Naive thymus-derived CD4-positive, alpha-beta T cell (primary cell): ENCODE measurements at regions not wholly inside any gene's neighbourhood (a gene's known extent, or its start where the extent isn't known, plus 50 kb on each side); places are given as distances from the start of the nearest gene placed in this dataset.
"Not testable (repeated sequence)": the region's sequence is repeated elsewhere in the genome, so short reads cannot be mapped to it uniquely, and the experiment has no call there.

Source experiments
- ATAC-seq: fragments of 150-1000 bp; cut with Tn5 transposase; 2 replicates; pipeline ENCODE4 v1.10.0; 2021; ENCODE audit warnings: mild to moderate bottlenecking, moderate library complexity
- CTCF ChIA-PET: fragments of 350-600 bp; sonication (Branson Sonifier 250); formaldehyde crosslinking; loops from one replicate; lab custom pipeline; 2021; ENCODE audit warnings: antibody characterized with exemption; lab: Charles Lee
- POLR2A ChIA-PET: fragments of 350-600 bp; sonication (Branson Sonifier 250); formaldehyde crosslinking; loops from one replicate; lab custom pipeline; 2021; ENCODE audit warnings: antibody characterized with exemption, inconsistent platforms; lab: Charles Lee
- DNase-seq, 9 donors: peaks; one replicate each; pipeline versions ENCODE4 v3.0.0 to v3.0.0-alpha.2; 2020 to 2022; ENCODE audit warnings: mixed read lengths in 1 of 9
- H3K27ac ChIP-seq: one replicate; pipeline ENCODE4 v1.7.0; 2013; ENCODE audit warnings: mild to moderate bottlenecking, low read depth, low read length, moderate library complexity
- H3K27me3 ChIP-seq, 2 donors: one replicate each; pipeline ENCODE4 v1.7.0; 2013; ENCODE audit warnings: low read length in 2 of 2, mild to moderate bottlenecking in 2 of 2, moderate library complexity in 2 of 2; ENCODE audit not compliant: control insufficient read depth in 2 of 2, insufficient read depth in 2 of 2
- H3K36me3 ChIP-seq, 3 experiments: 1 replicate in 2 of 3; 2 replicates in 1 of 3; pipeline ENCODE4 v1.7.0; 2013; ENCODE audit warnings: low read length in 3 of 3, mild to moderate bottlenecking in 3 of 3, moderate library complexity in 1 of 3; ENCODE audit not compliant: insufficient read depth in 3 of 3, control insufficient read depth in 2 of 3
- H3K4me1 ChIP-seq, 2 donors: one replicate each; pipeline ENCODE4 v1.7.0; 2013; ENCODE audit warnings: low read length in 2 of 2, mild to moderate bottlenecking in 2 of 2, moderate library complexity in 1 of 2; ENCODE audit not compliant: control insufficient read depth in 2 of 2, insufficient read depth in 2 of 2
- H3K4me3 ChIP-seq: 2 replicates; pipeline ENCODE4 v1.7.0; 2013; ENCODE audit warnings: mild to moderate bottlenecking, low read length
- H3K9me3 ChIP-seq, 3 experiments: 1 replicate in 2 of 3; 2 replicates in 1 of 3; pipeline ENCODE4 v1.7.0; 2013; ENCODE audit warnings: low read length in 3 of 3; ENCODE audit not compliant: control insufficient read depth in 2 of 3
- H3K27ac Mint-ChIP-seq, 9 donors: one replicate each; pipeline ENCODE4 v1.8.0; 2020 to 2022; ENCODE audit warnings: mixed read lengths in 9 of 9, mild to moderate bottlenecking in 8 of 9, moderate library complexity in 5 of 9, inconsistent platforms in 2 of 9
- H3K27me3 Mint-ChIP-seq, 5 donors: one replicate each; pipeline ENCODE4 v1.8.0; 2021 to 2022; ENCODE audit warnings: mixed read lengths in 5 of 5, mild to moderate bottlenecking in 1 of 5
- H3K36me3 Mint-ChIP-seq, 5 donors: one replicate each; pipeline ENCODE4 v1.8.0; 2020 to 2022; ENCODE audit warnings: mixed read lengths in 5 of 5, mild to moderate bottlenecking in 3 of 5, inconsistent platforms in 1 of 5
- H3K4me1 Mint-ChIP-seq, 7 donors: one replicate each; pipeline ENCODE4 v1.8.0; 2020 to 2022; ENCODE audit warnings: mixed read lengths in 7 of 7, mild to moderate bottlenecking in 3 of 7, inconsistent platforms in 1 of 7
- H3K4me3 Mint-ChIP-seq, 10 donors: one replicate each; pipeline ENCODE4 v1.8.0; 2020 to 2022; ENCODE audit warnings: mild to moderate bottlenecking in 10 of 10, mixed read lengths in 10 of 10, moderate library complexity in 6 of 10, inconsistent platforms in 2 of 10
- H3K9me3 Mint-ChIP-seq, 11 donors: one replicate each; pipeline ENCODE4 v1.8.0; 2020 to 2022; ENCODE audit warnings: mixed read lengths in 11 of 11, mild to moderate bottlenecking in 4 of 11, inconsistent platforms in 1 of 11, moderate library complexity in 1 of 11
- intact Hi-C, 2 donors: fragments of 100-400 bp; cut with micrococcal nuclease; formaldehyde crosslinking; loops; one replicate each; pipeline ENCODE4 v1.15.1; 2023

- no peak overlapping the region for H3K4me3 ChIP-seq
- POLR2A ChIA-PET, result interaction anchor here (0.6 kb wide), 1 partner anchor 1562 kb away, joined by 3 read pairs; no protein-coding TSS in a partner anchor
Measured at GRCh38 chr1:223046011-223046410, 97.0 kb downstream of the TLR5 start.

GRCh38 chr1:223046463-223046862, 96.6 kb downstream of the TLR5 start:
- H3K27ac ChIP-seq, CTCF ChIA-PET, DNase-seq, ATAC-seq, H3K36me3 Mint-ChIP-seq, H3K27ac Mint-ChIP-seq, H3K4me3 Mint-ChIP-seq, H3K4me1 ChIP-seq, intact Hi-C loops, H3K4me1 Mint-ChIP-seq, H3K27me3 ChIP-seq, H3K9me3 ChIP-seq, H3K4me3 ChIP-seq, H3K36me3 ChIP-seq: not testable (repeated sequence)
- H3K9me3 Mint-ChIP-seq, result peaks cover 0 to 35% (median 6%) of the 10 kb centered on the region in 11 donors
- peaks cover 0 to 10% (median 3%) of the 10 kb centered on the region in 5 donors for H3K27me3 Mint-ChIP-seq
- POLR2A ChIA-PET, result interaction anchor here (0.6 kb wide), 1 partner anchor 1561 kb away, joined by 3 read pairs; no protein-coding TSS in a partner anchor

More at GRCh38 chr1:223046011-223046410, 97.0 kb downstream of the TLR5 start:
- DNase-seq (no peak), ATAC-seq (no peak)
- intact Hi-C loops, result no loop called here
- CTCF ChIA-PET, result no interaction called here
- H3K27ac ChIP-seq, result no peak overlapping the region
- H3K36me3 ChIP-seq, result no peaks in the 10 kb centered on the region
- H3K27me3 ChIP-seq, result no peaks in the 10 kb centered on the region
- no peaks in the 10 kb centered on the region for H3K4me1 ChIP-seq
- H3K4me3 Mint-ChIP-seq, result no peak overlapping the region
- H3K9me3 Mint-ChIP-seq, result peaks cover 0 to 35% (median 6%) of the 10 kb centered on the region in 11 donors
- no peak overlapping the region for H3K27ac Mint-ChIP-seq
- no peaks in the 10 kb centered on the region for H3K9me3 ChIP-seq
- H3K36me3 Mint-ChIP-seq, result peaks cover 0 to 5% (median 0%) of the 10 kb centered on the region in 5 donors
- no peaks in the 10 kb centered on the region for H3K4me1 Mint-ChIP-seq
- peaks cover 0 to 13% (median 3%) of the 10 kb centered on the region in 5 donors for H3K27me3 Mint-ChIP-seq

DNA sequence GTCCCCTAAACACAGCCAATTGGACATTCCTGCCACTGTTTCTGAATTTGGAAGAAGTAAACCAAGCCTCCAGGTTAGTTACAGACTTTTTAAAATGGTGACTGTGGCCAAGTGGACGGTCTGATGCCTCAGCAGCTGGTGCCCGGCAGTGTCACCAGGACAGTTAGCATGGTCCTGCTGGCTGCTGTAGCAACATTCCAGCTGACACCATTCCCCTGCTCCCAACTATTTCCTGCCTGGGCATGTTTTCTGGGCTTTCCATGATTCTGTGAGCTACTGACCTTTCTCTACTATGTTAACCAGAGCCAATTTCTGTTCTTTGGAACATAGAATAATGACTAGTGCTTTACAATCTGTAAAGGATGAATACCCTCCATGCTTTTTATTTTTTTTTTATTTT, 95.0 kb downstream of the TLR5 start:
- Histone ChIP-seq H3K9me3 (no peaks in the 10 kb centered on the region), H3K27me3 (no peaks in the 10 kb centered on the region), H3K36me3 (no peaks in the 10 kb centered on the region), H3K4me3 (no peak overlapping the region), H3K27ac (no peak overlapping the region), H3K4me1 (no peaks in the 10 kb centered on the region)
- ChIA-PET CTCF (no interaction called here), POLR2A (no interaction called here)
- ATAC-seq (no peak), DNase-seq (no peak)
- H3K27ac Mint-ChIP-seq, result no peak overlapping the region
- peaks cover 0 to 10% (median 4%) of the 10 kb centered on the region in 5 donors for H3K27me3 Mint-ChIP-seq
- H3K4me1 Mint-ChIP-seq, result no peaks in the 10 kb centered on the region
- peaks cover 0 to 35% (median 6%) of the 10 kb centered on the region in 11 donors for H3K9me3 Mint-ChIP-seq
- peaks cover 0 to 5% (median 0%) of the 10 kb centered on the region in 5 donors for H3K36me3 Mint-ChIP-seq
- H3K4me3 Mint-ChIP-seq, result no peak overlapping the region
- intact Hi-C loops, result no loop called here

DNA sequence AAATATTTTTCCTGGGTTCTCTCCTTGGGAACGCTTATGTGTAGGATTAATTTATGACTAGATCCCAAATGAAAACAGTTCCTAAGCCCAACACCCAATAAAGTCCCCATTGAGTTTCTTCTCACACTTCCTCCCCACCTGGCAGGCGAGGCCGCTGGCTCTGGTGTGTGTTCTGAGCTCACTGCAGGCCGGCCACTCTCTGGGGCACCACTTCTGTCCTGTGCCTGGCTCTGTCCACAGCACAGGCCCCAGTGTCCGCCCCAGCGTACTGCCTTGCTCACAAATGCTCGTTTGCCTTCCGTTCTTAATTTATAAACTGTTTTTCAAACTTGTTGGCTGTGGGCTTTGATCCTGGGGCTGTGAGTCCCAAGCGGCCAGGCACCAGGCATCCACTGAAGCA, 90.6 kb downstream of the TLR5 start:
- no peak overlapping the region for H3K27ac ChIP-seq
- DNase-seq (no peak), ATAC-seq (no peak)
- intact Hi-C loops, result no loop called here
- no peaks in the 10 kb centered on the region for H3K4me1 ChIP-seq
- Mint-ChIP-seq H3K27ac (no peak overlapping the region), H3K36me3 (no peaks in the 10 kb centered on the region), H3K4me3 (no peak overlapping the region), H3K27me3 (peaks cover 0 to 10% (median 4%) of the 10 kb centered on the region in 5 donors), H3K9me3 (peaks cover 0 to 2% (median 0%) of the 10 kb centered on the region in 11 donors), H3K4me1 (no peaks in the 10 kb centered on the region)
- H3K9me3 ChIP-seq, result no peaks in the 10 kb centered on the region
- no peaks in the 10 kb centered on the region for H3K36me3 ChIP-seq
- ChIA-PET POLR2A (no interaction called here), CTCF (no interaction called here)
- no peak overlapping the region for H3K4me3 ChIP-seq
- H3K27me3 ChIP-seq, result no peaks in the 10 kb centered on the region

- H3K27ac ChIP-seq, result no peak overlapping the region
- H3K36me3 Mint-ChIP-seq, result no peaks in the 10 kb centered on the region
- DNase-seq (no peak), ATAC-seq (no peak)
- H3K4me3 Mint-ChIP-seq, result no peak overlapping the region
- no peaks in the 10 kb centered on the region for H3K9me3 ChIP-seq
- H3K9me3 Mint-ChIP-seq, result peaks cover 0 to 2% (median 0%) of the 10 kb centered on the region in 11 donors
- H3K27me3 ChIP-seq, result no peaks in the 10 kb centered on the region
- H3K27me3 Mint-ChIP-seq, result peaks cover 0 to 10% (median 4%) of the 10 kb centered on the region in 5 donors
- ChIA-PET POLR2A (no interaction called here), CTCF (no interaction called here)
- no peaks in the 10 kb centered on the region for H3K4me1 Mint-ChIP-seq
- H3K27ac Mint-ChIP-seq, result no peak overlapping the region
- no peak overlapping the region for H3K4me3 ChIP-seq
- intact Hi-C loops, result no loop called here
- H3K4me1 ChIP-seq, result no peaks in the 10 kb centered on the region
- no peaks in the 10 kb centered on the region for H3K36me3 ChIP-seq
Measured at GRCh38 chr1:223052931-223053330, 90.1 kb downstream of the TLR5 start.

GRCh38 chr1:223056802-223057201, 86.2 kb downstream of the TLR5 start:
- no peaks in the 10 kb centered on the region for H3K36me3 Mint-ChIP-seq
- intact Hi-C loops, result no loop called here
- DNase-seq, result no peak

GRCh38 chr1:223057569-223058093, 85.4 kb downstream of the TLR5 start:
- H3K36me3 Mint-ChIP-seq, result no peaks in the 10 kb centered on the region
- DNase-seq, result no peak
- H3K4me1 Mint-ChIP-seq, result no peaks in the 10 kb centered on the region
- H3K9me3 Mint-ChIP-seq, result no peaks in the 10 kb centered on the region
- ChIA-PET POLR2A (no interaction called here), CTCF (no interaction called here)
- Histone ChIP-seq H3K27ac (no peak overlapping the region), H3K4me1 (no peaks in the 10 kb centered on the region), H3K4me3 (no peak overlapping the region), H3K9me3 (no peaks in the 10 kb centered on the region), H3K27me3 (no peaks in the 10 kb centered on the region), H3K36me3 (no peaks in the 10 kb centered on the region)
- H3K27ac Mint-ChIP-seq, result no peak overlapping the region
- intact Hi-C loops, result no loop called here
- peaks cover 0 to 13% (median 0%) of the 10 kb centered on the region in 5 donors for H3K27me3 Mint-ChIP-seq
- H3K4me3 Mint-ChIP-seq, result no peak overlapping the region
- ATAC-seq, result no peak

More at GRCh38 chr1:223056802-223057201, 86.2 kb downstream of the TLR5 start:
- ChIA-PET CTCF (no interaction called here), POLR2A (no interaction called here)
- H3K9me3 Mint-ChIP-seq, result peaks cover 0 to 1% (median 0%) of the 10 kb centered on the region in 11 donors
- no peak overlapping the region for H3K4me3 Mint-ChIP-seq
- Histone ChIP-seq H3K36me3 (no peaks in the 10 kb centered on the region), H3K4me3 (no peak overlapping the region), H3K9me3 (no peaks in the 10 kb centered on the region), H3K27me3 (no peaks in the 10 kb centered on the region), H3K4me1 (no peaks in the 10 kb centered on the region), H3K27ac (no peak overlapping the region)
- H3K27me3 Mint-ChIP-seq, result peaks cover 0 to 17% (median 0%) of the 10 kb centered on the region in 5 donors
- H3K27ac Mint-ChIP-seq, result no peak overlapping the region
- no peak for ATAC-seq
- no peaks in the 10 kb centered on the region for H3K4me1 Mint-ChIP-seq
